Activated CD4-positive, alpha-beta T cell treated with anti-CD3 and anti-CD28 coated beads, Interleukin-2, amount 50 U/mL, for 1 hour (primary cell): ENCODE measurements at regions not wholly inside any gene's neighbourhood (a gene's known extent, or its start where the extent isn't known, plus 50 kb on each side); places are given as distances from the start of the nearest gene placed in this dataset.
"Not testable (repeated sequence)": the region's sequence is repeated elsewhere in the genome, so short reads cannot be mapped to it uniquely, and the experiment has no call there.

ENCODE experiments used
- DNase-seq: peaks from one replicate; pipeline ENCODE4 v3.0.0-alpha.2; 2020

DNA sequence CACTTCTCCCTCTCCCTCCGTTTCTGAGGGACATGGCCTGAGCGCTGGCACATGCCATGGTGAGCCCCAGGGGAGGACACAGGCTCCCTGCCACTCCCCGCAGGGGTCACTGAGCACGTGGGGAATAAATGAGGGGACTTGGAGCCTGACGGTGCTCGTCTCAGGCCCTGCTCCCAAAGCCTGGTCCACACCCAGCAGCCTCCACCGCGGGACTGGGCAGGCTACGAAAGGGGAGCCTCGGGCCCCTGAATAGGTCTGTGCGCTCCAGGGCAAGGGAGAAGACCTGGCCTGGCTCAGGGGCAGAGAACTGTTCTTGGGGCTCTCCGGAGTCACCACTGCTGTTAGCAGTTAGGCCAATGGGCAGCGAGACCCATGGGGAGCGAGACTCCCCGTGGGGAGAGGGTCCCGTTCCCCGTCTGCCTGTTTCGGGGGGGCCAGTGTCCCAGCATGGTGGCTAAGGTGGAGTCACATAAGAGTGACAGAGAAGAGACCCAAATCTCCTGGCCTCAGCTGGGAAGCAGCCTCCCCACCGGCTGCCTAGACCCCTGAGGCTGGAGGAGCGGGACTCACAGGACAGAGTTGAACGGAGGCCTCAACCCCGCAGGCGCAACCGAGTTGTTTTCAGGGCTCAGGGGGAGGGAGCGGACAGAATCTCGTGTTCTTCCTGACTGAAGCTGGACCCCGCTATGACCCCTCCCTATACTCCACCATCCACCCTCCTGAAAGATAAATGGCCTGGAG lies 329.8 kb upstream of the SFSWAP start:
- DNase-seq, result no peak

DNA sequence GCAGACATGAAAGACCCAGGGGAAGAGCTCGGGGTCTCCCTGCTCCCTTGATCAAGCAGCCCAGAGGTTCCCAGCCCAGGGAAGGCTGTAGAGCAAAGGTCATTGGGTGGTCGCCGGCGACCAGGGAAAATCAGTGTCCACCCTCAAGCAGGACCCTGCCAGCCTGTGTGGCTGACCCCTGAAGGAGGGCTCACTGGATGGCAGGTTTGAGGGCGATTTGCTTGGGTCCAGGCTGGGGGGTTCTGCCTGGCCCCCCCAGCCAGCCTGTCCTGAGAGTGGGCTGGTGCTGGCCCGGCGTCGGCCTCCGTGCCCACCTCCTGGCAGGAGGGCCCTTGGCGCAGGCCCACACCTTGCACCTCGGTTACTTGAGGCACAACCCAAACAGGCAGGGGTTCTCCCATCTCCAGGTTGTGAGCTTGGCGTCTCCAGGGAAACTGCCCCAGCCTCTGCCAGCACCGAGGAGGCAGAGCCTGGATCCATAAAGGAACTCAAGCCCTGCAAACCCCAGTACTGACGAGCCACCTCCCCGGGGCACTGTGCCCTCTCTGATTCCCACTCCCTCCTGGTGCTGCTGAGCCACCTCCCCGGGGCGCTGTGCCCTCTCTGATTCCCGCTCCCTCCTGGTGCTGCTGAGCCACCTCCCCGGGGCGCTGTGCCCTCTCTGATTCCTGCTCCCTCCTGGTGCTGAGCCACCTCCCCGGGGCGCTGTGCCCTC lies 329.0 kb upstream of the SFSWAP start:
- no peak for DNase-seq

DNA sequence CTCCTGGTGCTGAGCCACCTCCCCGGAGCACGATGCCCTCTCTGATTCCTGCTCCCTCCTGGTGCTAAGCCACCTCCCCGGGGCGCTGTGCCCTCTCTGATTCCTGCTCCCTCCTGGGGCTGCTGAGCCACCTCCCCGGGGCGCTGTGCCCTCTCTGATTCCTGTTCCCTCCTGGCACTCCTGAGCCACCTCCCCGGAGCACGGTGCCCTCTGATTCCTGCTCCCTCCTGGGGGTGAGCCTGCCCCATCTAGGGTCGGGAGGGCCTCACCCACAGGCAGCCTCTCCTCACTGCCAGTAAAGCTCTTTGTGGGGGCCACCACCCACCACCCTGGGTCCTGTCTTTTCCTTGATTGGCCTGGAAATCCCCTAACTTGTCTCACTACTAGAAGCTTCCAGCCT lies 327.6 kb upstream of the SFSWAP start:
- no peak for DNase-seq

DNA sequence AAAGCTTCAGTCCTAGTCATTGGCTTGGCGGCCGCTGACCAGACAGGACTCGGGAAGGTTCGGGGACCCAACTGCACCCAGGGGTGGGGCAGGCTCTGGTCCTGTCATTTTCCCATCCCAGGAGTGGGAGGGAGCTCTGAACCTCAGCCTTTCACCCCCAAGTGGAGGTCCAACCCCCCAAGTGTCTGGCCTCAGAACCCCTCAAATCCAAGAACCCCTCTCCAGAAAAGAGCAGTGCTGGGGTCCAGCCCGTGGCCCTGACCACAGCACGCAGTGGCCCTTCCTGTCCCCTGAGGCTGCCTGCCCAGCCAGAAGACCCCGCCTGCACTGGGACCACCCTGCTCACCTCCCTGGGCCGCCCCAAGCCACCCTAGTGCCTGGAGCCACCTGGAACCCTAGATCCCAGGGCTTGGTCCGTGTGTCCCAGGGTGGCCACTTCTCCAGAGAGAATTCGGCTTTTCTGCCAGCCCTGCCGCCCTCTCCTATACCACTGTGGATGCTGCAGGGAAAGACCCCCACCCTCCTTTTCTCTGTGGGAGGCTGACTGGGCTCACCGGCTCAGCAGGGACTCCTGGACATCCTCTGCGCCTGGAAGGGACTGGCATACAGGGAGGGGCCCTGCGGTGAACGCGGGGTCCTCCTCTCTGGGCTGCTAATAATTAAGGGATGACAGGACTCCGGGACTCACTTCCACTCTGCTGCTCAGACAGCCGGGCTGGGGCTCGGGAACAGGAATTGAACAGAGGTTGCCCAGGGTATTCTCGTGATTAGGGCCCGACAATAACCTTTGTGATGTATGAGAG lies 326.9 kb upstream of the SFSWAP start:
- DNase-seq, result no peak

DNA sequence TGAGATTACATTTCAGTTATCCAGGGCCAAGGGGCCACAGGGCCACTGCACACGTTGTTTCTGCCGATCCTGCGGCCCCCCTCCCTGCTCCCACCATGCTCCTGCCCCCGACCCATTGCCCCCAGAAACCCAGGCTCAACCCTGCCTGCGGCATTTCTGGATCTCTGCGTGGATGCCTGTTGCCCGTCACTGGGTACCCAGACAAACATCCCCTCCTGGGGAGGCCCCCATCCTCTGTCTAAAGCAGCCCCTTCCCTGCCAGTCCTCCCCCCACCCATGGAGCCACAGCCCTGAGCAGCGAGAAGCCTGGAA lies 326.4 kb upstream of the SFSWAP start:
- no peak for DNase-seq

DNA sequence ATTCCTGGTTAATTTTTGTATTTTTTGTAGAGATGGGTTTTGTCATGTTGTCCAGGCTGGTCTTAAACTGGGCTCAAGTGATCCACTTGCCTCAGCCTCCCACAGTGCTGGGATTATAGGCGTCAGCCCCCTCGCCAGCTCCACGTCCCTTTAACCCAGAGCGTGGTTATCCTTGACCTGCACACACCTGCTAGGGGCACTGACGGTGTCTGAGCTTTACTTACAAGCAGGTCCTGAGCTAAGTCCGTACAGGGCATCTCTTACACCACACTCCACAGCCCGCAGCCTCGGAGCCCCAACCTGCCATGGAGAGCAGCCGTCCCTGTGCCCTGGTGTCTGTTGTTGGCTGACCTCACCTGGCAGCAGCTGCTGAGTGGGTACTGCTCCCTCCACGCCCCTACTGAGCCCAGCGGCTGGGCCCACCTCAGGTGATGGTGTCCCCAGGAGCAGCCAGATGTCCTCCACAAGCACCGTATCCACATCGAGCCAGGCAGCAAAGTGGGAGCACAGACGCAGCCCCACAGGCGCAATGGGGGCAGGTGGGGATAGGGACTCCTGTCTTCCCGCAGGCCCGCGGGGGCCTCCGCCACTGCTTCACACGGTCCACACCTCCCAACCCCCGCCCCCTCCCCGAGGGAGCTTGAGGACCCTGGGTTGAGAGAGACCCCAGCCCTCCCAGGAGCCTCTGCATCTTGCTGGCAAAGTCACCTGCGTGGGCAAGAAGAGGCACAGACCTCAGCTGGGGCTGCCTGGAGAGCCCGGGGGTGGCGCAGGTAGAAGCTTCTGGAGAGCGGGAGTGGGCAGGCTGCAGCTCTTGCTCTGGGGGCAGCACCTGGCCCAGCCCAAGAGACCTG lies 325.4 kb upstream of the SFSWAP start:
- DNase-seq, result no peak

DNA sequence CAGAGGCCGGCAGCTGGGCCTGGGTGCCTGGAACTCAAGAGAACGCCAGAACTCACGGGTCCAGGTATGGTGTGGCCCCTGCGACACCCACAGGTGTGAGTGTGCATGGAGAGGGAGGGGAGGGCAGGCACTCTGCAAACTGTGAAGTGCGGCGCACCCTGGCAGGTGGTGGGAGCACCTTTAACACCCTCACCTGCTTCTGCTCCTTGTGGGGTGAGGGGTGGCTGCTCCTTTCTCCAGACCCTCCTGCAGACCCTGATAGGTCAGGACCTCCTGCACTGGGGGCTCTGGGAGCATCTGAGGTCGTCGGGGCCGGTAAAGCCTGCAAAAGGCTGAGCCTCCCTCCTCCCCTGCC lies 324.7 kb upstream of the SFSWAP start:
- DNase-seq, result no peak

DNA sequence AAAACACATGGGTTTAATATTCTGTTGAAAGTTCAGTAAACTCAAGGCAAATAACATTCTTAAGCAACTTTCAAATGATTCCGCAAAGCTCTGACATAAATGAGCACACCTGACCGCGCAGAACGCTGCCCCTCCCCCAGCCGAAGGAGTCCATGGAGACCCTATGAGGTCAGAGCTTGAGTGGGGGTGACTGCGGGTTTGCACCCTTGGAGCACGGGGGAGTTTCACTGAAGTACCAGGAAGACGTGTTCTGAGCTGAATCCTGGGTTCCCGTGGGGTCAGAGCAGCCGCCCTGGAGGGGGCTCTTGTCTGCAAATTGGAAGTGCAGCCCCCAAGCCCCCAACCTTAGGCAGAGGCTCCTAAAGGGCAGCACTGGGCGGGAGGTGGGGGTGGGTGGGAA lies 324.1 kb upstream of the SFSWAP start:
- DNase-seq, result no peak

DNA sequence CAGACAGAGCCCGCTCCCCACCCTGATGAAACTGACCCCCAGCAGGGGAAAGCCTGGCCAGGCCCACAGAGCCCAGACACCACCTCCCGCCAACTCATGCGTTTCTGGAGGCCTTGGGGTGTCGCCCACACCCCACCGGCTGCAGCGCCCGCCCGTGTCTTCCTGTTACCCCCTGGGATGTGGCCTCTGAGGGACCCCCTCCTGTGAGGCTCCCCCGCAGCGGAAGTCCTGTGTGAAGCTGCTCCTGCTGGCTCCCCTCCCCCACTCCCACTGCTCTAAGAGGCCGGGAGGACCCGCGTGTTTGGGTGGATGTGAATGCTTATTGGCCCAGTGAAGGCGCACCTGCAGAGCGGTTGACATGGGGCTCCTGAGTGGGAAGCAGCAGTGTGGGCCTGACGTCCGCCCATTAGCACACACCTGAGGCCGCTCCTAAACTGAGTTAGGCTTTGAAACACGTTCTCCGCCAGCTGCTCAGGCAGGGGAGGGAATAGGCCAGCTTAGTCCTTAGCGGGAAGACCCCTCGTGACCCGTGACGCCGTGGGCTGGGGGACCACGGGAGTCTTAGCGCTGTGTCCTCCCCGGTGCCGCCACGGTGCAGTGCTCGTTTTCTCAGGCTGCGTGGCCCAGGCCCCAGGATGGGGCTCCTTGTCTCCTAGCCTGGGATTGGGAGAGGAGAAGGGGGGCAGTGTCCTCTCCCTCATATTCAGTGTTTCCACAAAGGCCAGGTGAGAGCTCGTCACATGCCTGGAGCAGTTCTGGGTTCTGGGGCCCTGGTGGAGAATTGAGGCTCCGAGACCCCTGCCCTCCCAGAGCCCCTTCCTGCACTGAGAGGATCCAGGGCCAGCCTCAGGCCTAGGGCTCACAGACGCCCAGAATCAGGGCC lies 323.4 kb upstream of the SFSWAP start:
- DNase-seq, result no peak

DNA sequence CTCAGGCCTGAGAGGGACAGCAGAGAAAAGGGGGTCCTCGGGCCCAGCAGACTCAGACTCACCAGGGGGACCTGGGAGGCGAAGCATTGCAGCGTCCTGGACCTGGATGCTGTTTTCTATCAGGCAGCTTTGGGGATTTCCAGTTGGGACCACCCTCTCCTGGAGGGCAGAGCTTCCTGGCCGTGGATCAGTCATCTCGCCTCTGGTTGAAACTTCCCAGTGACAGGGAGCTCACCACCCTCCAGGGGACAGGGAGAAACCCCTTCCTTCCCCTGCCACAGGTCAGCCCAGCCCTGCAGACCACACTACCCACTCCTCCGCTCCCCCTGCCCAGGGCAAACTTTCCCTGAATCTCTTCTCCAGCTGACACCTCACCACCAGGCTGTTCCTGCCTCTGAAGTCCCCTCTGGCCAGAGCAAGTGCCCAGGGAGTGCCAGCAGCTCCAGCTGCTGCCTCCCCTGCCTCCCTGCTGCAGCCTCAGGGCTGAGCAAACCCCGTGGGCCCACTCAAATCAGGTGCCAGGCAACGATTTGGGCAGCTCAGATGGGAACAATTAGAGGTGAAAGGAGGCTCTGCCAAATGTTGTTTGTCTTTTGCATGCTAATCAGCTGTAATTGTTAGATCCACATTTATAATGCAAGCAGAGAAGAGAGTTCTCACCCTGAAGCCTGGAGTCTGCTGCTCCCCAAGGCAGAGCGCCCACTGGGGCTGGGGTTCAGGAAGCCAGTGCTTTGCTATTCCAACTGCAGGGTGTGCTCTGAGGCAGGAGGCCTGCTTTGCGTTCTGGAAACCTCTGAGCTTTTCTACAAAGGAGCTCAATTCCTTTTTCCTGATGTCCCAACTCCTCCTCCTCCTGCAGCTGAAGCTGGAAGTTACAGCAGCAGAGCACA lies 322.5 kb upstream of the SFSWAP start:
- not testable (repeated sequence) for DNase-seq

DNA sequence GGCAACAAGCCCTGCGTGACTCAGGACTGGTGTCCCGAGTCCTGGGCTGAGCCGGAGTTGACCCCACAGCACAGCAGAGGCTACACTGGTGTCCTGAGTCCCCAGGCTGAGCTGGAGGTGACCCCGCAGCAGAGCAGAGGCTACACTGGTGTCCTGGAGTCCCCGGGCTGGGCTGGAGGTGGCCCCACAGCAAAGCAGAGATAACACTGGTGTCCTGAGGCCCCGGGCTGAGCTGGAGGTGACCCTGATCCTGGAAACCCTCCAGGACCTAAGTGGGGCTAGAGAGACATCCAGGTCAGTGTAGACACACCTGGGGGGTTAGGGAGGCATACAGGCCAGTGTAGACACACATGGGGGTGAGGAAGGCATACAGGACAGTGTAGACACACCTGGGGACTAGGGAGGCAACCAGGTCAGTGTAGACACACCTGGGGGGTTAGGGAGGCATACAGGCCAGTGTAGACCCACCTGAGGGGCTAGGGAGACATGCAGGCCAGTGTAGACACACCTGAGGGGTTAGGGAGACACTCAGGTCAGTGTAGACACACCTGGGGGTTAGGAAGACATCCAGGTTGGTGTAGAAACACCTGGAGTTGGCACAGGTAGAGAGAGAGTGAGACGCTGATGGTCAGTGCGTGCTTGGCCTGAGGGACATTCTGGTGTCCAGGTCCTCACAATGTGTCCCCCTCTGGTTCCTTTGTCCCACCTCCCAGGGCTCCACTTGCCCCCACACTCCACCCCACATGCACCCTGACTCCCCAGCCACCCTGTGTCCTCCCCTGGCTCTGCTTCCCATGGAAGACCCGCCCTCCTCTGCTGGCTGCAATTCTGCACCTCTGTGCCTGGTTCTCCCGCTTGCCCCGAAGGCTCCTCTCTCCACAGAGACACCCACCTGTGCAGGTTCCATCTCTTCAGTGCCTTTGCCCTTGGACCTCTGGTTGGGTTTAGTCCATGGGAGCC lies 321.6 kb upstream of the SFSWAP start:
- no peak for DNase-seq

DNA sequence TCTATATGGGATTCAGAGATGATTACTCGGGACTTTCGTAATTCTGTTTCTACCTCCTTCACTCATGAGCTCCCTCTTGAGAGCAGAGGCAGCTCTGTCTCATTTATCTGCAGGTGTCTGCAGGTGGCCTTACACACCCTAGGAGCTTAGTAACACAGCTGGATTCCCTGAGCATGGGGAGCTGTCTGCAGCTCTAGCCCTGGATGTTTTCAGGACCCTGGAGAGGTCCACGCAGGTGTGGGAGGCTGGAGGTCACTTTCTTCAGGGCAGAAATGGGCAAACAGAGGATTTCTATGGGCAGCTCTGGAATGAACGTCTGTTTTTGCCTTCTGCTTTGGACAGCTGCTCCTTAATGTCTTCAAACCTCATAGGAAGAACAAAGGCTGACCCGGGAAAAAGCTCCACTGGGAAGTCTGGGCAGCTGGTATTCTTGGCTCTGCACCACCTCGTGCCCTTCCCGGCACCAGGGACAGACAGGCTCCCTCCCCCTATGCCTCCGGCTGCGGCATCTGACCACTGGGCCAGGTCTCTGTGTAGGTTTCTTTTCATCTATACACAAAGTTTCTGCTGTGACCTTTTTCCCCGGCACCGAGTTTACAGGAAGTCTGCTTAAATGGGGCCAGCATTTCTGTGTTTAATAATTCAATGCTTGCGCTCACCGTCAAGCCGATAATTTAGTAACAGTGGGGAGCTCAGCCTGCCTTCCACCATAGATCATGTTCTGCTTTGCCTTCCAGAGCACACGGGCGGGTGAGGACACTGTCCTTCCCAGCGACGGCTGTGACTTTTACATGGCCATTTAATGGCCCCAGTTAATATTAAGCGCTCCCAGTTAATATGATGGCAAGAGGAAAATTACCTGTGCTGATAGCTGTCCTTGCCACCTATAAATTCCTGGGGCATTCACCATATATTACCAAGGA lies 320.2 kb upstream of the SFSWAP start:
- DNase-seq, result no peak

DNA sequence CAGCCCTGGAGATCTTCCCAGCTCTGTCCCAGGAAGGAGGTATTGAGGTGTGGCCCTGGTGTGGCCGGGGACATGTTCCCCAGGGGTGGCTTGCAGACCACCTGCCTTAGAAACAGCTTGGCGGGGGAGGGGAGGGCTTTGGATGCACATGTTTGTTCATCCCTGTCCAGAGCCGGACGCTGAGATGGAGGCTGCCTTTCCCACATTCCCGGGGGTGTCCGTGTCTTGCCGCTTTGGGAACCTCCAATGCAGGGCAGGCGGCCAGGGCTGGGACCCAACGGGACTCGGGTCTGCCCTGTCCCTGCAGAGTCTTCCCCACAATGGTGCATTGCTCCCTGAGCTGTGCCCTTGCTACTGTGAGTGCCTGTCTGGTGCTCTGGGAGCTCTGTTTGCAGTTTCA lies 319.5 kb upstream of the SFSWAP start:
- DNase-seq, result no peak

DNA sequence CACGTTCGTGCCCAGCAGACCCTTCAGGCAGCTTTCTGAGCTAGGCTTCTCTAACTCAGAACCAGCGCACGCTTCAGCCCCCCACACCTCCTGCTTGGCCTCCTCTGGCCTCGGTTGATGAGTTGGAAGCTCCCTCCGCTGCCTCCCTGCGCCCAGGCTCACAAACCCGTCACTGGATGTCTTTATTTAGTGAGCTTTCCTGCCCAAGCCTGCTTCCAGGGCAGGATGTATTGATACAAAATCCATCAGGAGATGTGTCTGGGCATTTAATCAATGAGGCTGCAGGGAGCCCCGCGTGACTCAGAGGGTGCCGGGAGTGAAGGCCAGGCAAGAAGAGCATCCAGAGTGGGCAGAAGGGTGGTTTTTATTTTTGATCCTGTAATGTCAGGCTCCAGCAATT lies 316.1 kb upstream of the SFSWAP start:
- not testable (repeated sequence) for DNase-seq

DNA sequence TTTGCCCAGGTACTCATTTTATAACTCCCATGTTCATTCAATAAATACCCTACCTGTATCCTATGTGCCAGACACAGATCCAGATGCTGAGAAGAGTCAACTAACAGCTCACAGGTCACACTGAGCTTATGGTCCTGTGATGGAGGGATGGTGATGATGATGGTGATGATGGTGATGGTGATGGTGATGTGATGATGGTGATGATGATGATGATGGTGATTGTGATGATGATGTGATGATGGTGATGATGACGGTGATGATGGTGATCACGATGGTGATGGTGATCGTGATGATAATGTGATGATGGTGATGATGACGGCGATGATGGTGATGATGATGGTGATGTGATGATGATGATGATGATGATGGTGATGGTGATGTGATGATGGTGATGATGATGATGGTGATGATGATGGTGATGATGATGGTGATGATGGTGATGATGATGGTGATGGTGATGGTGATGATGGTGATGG lies 315.6 kb upstream of the SFSWAP start:
- DNase-seq, result not testable (repeated sequence)

DNA sequence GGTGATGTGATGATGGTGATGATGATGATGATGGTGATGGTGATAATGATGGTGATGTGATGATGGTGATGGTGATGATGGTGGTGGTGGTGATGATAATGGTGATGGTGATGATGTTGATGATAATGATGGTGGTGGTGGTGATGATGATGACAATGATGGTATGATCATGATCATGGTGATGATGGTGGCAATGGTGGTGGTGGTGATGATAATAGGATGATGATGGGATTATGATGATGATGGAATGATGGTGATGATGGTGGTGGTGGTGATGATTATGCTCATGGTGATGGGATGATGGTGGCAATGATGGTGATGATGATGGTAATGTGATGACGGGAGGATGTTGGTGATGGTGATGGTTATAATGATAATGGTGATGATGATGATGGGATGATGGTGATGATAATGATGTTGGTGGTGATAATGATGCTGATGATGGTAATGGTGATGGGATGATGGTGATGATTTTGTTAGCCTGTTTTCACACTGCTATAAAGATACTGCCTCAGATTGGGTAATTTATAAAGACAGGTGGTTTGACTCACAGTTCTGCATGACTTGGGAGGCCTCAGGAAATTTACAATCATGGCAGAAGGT lies 314.8 kb upstream of the SFSWAP start:
- no peak for DNase-seq

DNA sequence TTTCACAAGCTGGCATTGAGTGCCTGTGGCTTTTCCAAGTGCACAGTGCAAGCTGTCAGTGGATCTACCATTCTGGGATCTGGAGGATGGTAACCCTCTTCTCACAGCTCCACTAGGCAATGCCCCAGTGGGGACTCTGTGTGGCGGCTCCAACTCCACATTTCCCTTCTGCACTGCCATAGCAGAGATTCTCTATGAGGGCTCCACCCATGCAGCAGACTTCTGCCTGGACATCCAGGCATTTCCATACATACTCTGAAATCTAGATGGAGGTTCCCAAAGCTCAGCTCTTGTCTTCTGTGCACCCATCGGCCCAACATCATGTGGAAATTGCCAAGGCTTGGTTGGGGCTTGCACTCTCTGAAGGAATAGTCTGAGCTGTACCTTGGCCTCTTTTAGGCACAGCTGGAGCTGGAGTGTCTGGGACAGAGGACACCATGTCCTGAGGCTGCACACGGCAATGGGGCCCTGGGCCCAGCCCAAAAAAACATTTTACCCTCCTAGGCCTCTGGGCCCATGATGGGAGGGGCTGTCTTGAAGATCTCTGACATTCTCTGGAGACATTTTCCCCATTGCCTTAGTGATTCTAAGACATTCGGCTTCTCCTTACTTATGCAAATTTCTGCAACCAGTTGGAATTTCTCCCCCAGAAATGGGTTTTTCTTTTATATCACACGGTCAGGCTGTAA lies 313.3 kb upstream of the SFSWAP start:
- no peak for DNase-seq
